ENCODE measurements at regions not wholly inside any gene's neighbourhood (a gene's known extent, or its start where the extent isn't known, plus 50 kb on each side); places are given as distances from the start of the nearest gene placed in this dataset.

GRCh38 chrX:129115104-129115503 is 408.2 kb downstream of the SMARCA1 start:
- Histone ChIP-seq H3F3A (ENCODE audit: insufficient read depth, low read length) (no peaks in the 10 kb centered on the region), H3K9ac (ENCODE audit: low read length) (no peak overlapping the region), H3K27me3 (ENCODE audit: insufficient read depth, low read length) (no peaks in the 10 kb centered on the region), H3K79me2 (ENCODE audit: insufficient read depth, low read length) (no peaks in the 10 kb centered on the region), H3K4me2 (ENCODE audit: low read length) (no peak overlapping the region), H4K20me1 (ENCODE audit: insufficient read depth, low read length) (no peaks in the 10 kb centered on the region), H2AFZ (ENCODE audit: low read length) (no peak overlapping the region), H3K9me2 (ENCODE audit: low read depth, low read length) (no peaks in the 10 kb centered on the region), H3K27ac (ENCODE audit: low read depth, low read length, poor library complexity, severe bottlenecking) (no peak overlapping the region), H3K36me3 (ENCODE audit: insufficient read depth, low read length) (no peaks in the 10 kb centered on the region), H3K4me3 (ENCODE audit: low read depth, low read length, poor library complexity, severe bottlenecking) (no peak overlapping the region), H3K4me1 (ENCODE audit: insufficient read depth, low read length, severe bottlenecking) (no peaks in the 10 kb centered on the region), H3K9me3 (ENCODE audit: low read length) (no peaks in the 10 kb centered on the region)
- TF ChIP-seq CTCF (IDR thresholded peaks at IDR 0.05; ENCODE audit: low read length), result peak; percentile 39
- TF ChIP-seq EZH2 (IDR thresholded peaks at IDR 0.05; ENCODE audit: borderline replicate concordance, low read length), result no peak

GRCh38 chrX:129111081-129111798 is 412.1 kb downstream of the SMARCA1 start:
- Histone ChIP-seq H3K27me3 (ENCODE audit: insufficient read depth, low read length) (no peaks in the 10 kb centered on the region), H3K9me3 (ENCODE audit: low read length) (no peaks in the 10 kb centered on the region), H2AFZ (ENCODE audit: low read length) (no peak overlapping the region), H3K9ac (ENCODE audit: low read length) (no peak overlapping the region), H3K4me3 (ENCODE audit: low read depth, low read length, poor library complexity, severe bottlenecking) (no peak overlapping the region), H3K27ac (ENCODE audit: low read depth, low read length, poor library complexity, severe bottlenecking) (no peak overlapping the region), H3F3A (ENCODE audit: insufficient read depth, low read length) (no peaks in the 10 kb centered on the region), H3K4me2 (ENCODE audit: low read length) (no peak overlapping the region), H3K36me3 (ENCODE audit: insufficient read depth, low read length) (no peaks in the 10 kb centered on the region), H3K9me2 (ENCODE audit: low read depth, low read length) (no peaks in the 10 kb centered on the region), H3K4me1 (ENCODE audit: insufficient read depth, low read length, severe bottlenecking) (no peaks in the 10 kb centered on the region), H3K79me2 (ENCODE audit: insufficient read depth, low read length) (no peaks in the 10 kb centered on the region), H4K20me1 (ENCODE audit: insufficient read depth, low read length) (no peaks in the 10 kb centered on the region)
- TF ChIP-seq CTCF (IDR thresholded peaks at IDR 0.05; ENCODE audit: low read length), result no peak
- TF ChIP-seq EZH2 (IDR thresholded peaks at IDR 0.05; ENCODE audit: borderline replicate concordance, low read length), result no peak

- H3F3A ChIP-seq (ENCODE audit: insufficient read depth, low read length), result no peaks in the 10 kb centered on the region
- no peaks in the 10 kb centered on the region for H3K36me3 ChIP-seq (ENCODE audit: insufficient read depth, low read length)
- no peaks in the 10 kb centered on the region for H3K4me1 ChIP-seq (ENCODE audit: insufficient read depth, low read length, severe bottlenecking)
- no peaks in the 10 kb centered on the region for H3K79me2 ChIP-seq (ENCODE audit: insufficient read depth, low read length)
- no peak overlapping the region for H3K4me2 ChIP-seq (ENCODE audit: low read length)
- no peaks in the 10 kb centered on the region for H3K27me3 ChIP-seq (ENCODE audit: insufficient read depth, low read length)
- H3K9me2 ChIP-seq (ENCODE audit: low read depth, low read length), result no peaks in the 10 kb centered on the region
- TF ChIP-seq EZH2 (IDR thresholded peaks at IDR 0.05; ENCODE audit: borderline replicate concordance, low read length) (no peak), CTCF (IDR thresholded peaks at IDR 0.05; ENCODE audit: low read length) (no peak)
- no peak overlapping the region for H3K4me3 ChIP-seq (ENCODE audit: low read depth, low read length, poor library complexity, severe bottlenecking)
- H3K27ac ChIP-seq (ENCODE audit: low read depth, low read length, poor library complexity, severe bottlenecking), result no peak overlapping the region
- H3K9me3 ChIP-seq (ENCODE audit: low read length), result no peaks in the 10 kb centered on the region
- H3K9ac ChIP-seq (ENCODE audit: low read length), result no peak overlapping the region
- no peaks in the 10 kb centered on the region for H4K20me1 ChIP-seq (ENCODE audit: insufficient read depth, low read length)
- no peak overlapping the region for H2AFZ ChIP-seq (ENCODE audit: low read length)
Measured at GRCh38 chrX:129108936-129109335, 414.4 kb downstream of the SMARCA1 start.

All from OCI-LY1 (cell line).